Motor neuron (in vitro differentiated cells): ENCODE measurements at regions not wholly inside any gene's neighbourhood (a gene's known extent, or its start where the extent isn't known, plus 50 kb on each side); places are given as distances from the start of the nearest gene placed in this dataset.
"Not testable (repeated sequence)": the region's sequence is repeated elsewhere in the genome, so short reads cannot be mapped to it uniquely, and the experiment has no call there.

Experiments used
- ATAC-seq, 8 experiments: fragments of 200-7000 bp; cut with Tn5 transposase; replicated peaks in 6 of 8; 2 replicates each; pipeline ENCODE4 v1.8.0; 2021; ENCODE audit warnings: mild to moderate bottlenecking in 8 of 8, moderate library complexity in 8 of 8
- H3K27ac ChIP-seq, 2 donors: fragments of 250-450 bp; sonication (Bioruptor Pico); 2 replicates each; pipeline ENCODE4 v1.9.0; 2021; ENCODE audit warnings: antibody characterized with exemption in 2 of 2, mild to moderate bottlenecking in 2 of 2, moderate library complexity in 1 of 2
- H3K4me1 ChIP-seq, 2 donors: fragments of 250-450 bp; sonication (Bioruptor Pico); replicated peaks in 1 of 2; 2 replicates each; pipeline ENCODE4 v1.6.1; 2021; ENCODE audit warnings: antibody characterized with exemption in 2 of 2, mild to moderate bottlenecking in 2 of 2, moderate library complexity in 1 of 2
- H3K4me3 ChIP-seq, 5 donors: fragments of 250-450 bp; sonication (Bioruptor Pico); 2 replicates each; pipeline ENCODE4 v1.9.0; 2021; ENCODE audit warnings: antibody characterized with exemption in 5 of 5, mild to moderate bottlenecking in 5 of 5, moderate library complexity in 4 of 5
- WGBS, 10 experiments: fragments of 450-650 bp; shearing (Covaris generic); methylation state at CpG; one replicate each; pipeline ENCODE4 v1.0.0; 2022; 5-methylcytosine and 5-hydroxymethylcytosine counted together
- in situ Hi-C, 9 experiments: fragments of 400-800 bp; cut with MboI; loops; one replicate each; pipeline ENCODE4 v1.15.0; 2021; ENCODE audit warnings: low sequenced_read_pairs in 9 of 9, low pct_unique_long_range_greater_than_20kb in 2 of 9; ENCODE audit not compliant: unreplicated experiment in 9 of 9

GRCh38 chr7:3117488-3118231 is 74.0 kb upstream of the CARD11 start:
- in situ Hi-C loops, result no loop called here
- 0 to 100% (median 15%) methylated on average over 1 to 4 of the region's 8 CpGs; no CpG with 5 or more reads in 4 of the 10 experiments for WGBS, 10 experiments
- H3K27ac ChIP-seq, result no peak overlapping the region
- no peaks in the 10 kb centered on the region for H3K4me1 ChIP-seq
- ATAC-seq, result no peak
- no peak overlapping the region for H3K4me3 ChIP-seq

DNA sequence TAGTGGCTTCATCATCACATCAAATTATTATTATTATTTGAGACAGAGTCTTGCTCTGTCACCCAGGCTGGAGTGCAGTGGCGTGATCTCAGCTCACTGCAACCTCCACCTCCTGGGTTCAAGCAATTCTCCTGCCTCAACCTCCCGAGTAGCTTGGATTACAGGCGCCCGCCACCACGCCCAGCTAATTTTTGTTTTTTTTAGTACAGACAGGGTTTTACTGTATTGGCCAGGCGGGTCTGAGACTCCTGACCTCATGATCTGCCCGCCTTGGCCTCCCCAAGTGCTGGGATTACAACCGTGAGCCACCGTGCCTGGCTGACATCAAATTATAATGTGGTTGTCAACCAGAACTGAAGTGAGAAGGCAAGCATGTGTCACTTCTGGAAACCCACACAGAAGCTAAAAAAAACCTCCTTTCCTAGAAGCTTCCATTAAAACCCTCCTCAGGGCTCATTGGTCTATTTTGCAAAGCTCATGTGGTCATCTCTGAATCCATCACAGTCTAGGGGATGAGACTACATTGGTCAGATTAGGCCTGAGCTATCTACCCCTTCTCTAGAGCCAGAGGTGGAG is 75.8 kb upstream of the CARD11 start:
- H3K4me1 ChIP-seq, ATAC-seq, H3K27ac ChIP-seq, H3K4me3 ChIP-seq, in situ Hi-C loops: not testable (repeated sequence)
- WGBS, 10 experiments, result 0 to 87% (median 73%) methylated on average over 1 to 8 of the region's 9 CpGs; no CpG with 5 or more reads in 4 of the 10 experiments

DNA sequence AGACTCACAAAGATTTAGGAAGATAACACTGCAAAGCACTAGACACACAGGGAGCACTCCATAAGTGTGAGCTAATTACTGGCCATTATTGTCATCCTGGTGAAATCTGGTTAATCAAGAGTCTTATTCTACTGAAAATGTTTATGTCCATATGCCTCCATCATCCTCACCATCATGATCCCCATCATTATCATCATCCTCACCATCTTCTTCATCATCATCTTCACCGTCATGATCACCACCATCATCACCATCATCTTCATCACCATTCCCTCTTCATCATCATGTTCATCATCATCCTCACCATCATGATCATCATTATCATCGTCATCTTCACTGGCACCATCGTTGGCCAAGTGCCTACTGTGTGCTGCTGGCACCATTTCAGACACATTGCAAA is 76.3 kb upstream of the CARD11 start:
- in situ Hi-C loops, result no loop called here
- no peak for ATAC-seq

DNA sequence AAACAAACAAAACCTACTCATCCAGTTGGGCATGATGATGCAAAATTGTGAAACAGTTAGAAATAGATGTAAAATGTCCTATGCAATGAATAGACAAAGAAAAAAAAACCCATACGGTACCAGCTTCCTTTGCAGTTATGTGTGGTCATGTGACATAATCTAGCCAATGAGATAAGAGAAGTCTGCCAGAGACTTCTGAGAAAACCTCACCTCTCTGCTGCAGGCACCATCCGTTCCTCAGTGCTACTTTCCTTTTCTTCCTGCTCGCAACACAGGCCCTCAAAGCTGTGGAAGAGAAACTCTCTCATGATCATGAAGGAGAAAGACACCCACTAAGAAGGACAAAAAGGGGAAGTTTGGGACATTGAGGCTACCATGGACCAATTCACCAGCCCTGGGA is 76.8 kb upstream of the CARD11 start:
- Histone ChIP-seq H3K27ac (no peak overlapping the region), H3K4me1 (no peaks in the 10 kb centered on the region), H3K4me3 (no peak overlapping the region)
- WGBS, 10 experiments, result 0 to 100% (median 85%) methylated on average over 1 to 3 of the region's 3 CpGs; no CpG with 5 or more reads in 1 of the 10 experiments
- in situ Hi-C loops, result no loop called here
- no peak for ATAC-seq

More for the DNA sequence above, 76.3 kb upstream of the CARD11 start:
- no peak overlapping the region for H3K27ac ChIP-seq
- H3K4me3 ChIP-seq, result no peak overlapping the region
- WGBS, 10 experiments, result 0 to 100% (median 31%) methylated on average over 1 to 3 of the region's 3 CpGs; no CpG with 5 or more reads in 4 of the 10 experiments
- no peaks in the 10 kb centered on the region for H3K4me1 ChIP-seq

DNA sequence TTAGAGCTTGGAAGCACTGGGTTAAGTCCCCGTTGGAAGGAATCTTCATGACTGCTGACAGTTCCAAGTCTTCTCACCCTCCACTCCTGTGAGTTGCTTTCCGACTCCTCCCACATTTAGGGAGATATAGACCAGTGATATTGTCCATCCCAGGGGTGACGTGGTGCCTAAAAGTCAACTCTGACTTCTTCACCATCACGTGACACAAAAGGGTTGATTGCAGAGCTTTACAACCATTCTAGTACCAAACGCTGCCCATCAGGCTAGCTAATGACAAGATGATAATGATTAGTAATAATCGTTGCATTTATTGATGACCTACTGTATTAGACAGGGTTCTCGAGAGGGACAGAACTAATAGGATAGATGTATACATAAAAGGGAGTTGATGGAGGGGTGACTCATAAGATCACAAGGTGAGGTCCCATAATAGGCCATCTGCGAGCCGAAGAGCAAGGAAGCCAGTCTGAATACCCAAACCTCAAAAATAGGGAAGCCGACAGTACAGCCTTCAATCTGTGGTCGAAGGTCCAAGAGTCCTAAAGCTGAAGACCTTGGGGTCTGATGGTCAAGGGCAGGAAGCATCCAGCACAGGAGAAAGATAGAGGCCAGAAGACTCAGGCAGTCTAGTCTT is 85.3 kb upstream of the CARD11 start:
- in situ Hi-C loops, result loop anchor here in 1 of 9 experiments (25.0 kb wide), 1 partner anchor 92 kb away; the partner anchor contains the start of gene CARD11
- WGBS, 10 experiments, result 0 to 98% (median 66%) methylated on average over 2 to 9 of the region's 11 CpGs; no CpG with 5 or more reads in 1 of the 10 experiments
- H3K4me3 ChIP-seq, result no peak overlapping the region
- ATAC-seq, result no peak
- no peak overlapping the region for H3K27ac ChIP-seq
- no peaks in the 10 kb centered on the region for H3K4me1 ChIP-seq

DNA sequence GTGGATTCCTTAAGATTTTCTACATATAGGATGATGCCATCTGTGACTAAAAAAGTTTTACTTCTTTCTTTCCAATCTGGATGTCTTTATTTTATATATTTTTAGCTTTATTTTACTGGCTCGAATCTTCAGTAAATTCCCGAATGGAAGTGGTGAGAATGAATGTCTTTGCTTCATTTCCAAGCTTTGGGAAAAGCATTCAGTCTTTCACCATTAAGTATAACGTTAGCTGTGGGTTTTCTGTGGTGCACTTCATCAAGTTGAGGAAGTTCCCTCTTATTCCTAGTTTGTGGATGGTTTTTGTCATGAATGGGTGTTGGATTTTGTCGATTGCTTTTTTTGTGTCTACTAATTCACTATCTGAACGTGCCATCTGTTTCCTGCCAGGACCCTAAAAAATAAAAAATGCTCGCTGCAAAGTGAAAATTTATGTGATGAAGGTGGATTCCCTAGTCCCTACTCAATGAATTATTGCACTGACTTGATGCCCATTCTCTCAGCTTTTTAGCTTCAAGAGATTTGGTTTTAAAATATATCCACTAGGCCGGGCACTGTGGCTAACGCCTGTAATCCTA is 90.2 kb upstream of the CARD11 start:
- Histone ChIP-seq H3K4me1 (peaks cover 6 to 11% of the 10 kb centered on the region in 2 donors), H3K4me3 (no peak overlapping the region), H3K27ac (no peak overlapping the region)
- in situ Hi-C loops, result loop anchor here in 1 of 9 experiments (25.0 kb wide), 1 partner anchor 97 kb away; the partner anchor contains the start of gene CARD11
- ATAC-seq, result no peak
- WGBS, 10 experiments, result 0 to 100% (median 90%) methylated on average over 2 to 8 of the region's 8 CpGs

DNA sequence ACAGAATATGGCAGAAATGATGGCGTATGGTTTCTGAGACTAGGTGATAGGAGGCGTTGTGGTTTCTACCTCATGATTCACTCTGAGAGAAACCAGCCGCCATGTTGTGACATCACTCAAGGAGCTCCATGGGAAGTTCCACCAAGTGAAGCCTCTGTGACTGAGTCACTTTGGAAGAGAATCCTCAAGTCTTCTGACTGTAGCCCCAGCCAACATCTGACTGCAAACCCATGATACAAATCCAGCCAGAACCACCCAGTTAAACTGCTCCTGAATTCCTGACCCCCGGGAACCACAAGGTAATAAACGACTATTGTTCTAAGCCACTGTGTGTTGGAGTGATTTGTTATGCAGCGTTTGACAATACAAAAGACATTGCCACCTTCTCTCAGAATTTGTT is 91.1 kb upstream of the CARD11 start:
- 10 to 78% (median 59%) methylated on average over 1 to 6 of the region's 6 CpGs; no CpG with 5 or more reads in 1 of the 10 experiments for WGBS, 10 experiments
- ATAC-seq, result no peak
- in situ Hi-C loops, result loop anchor here in 1 of 9 experiments (25.0 kb wide), 1 partner anchor 97 kb away; the partner anchor contains the start of gene CARD11
- H3K27ac ChIP-seq, result no peak overlapping the region
- peaks cover 6 to 11% of the 10 kb centered on the region in 2 donors for H3K4me1 ChIP-seq
- no peak overlapping the region for H3K4me3 ChIP-seq

- Histone ChIP-seq H3K4me1 (peaks cover 8 to 11% of the 10 kb centered on the region in 2 donors), H3K4me3 (no peak overlapping the region), H3K27ac (no peak overlapping the region)
- peak in 3 of 8 experiments; percentile 21 to 44 (median 38) for ATAC-seq
- WGBS, 10 experiments, result 0 to 53% (median 22%) methylated on average over 1 to 5 of the region's 6 CpGs; no CpG with 5 or more reads in 1 of the 10 experiments
- in situ Hi-C loops, result loop anchor here in 1 of 9 experiments (25.0 kb wide), 1 partner anchor 98 kb away; the partner anchor contains the start of gene CARD11
Observed at GRCh38 chr7:3135626-3136025, 92.0 kb upstream of the CARD11 start.

DNA sequence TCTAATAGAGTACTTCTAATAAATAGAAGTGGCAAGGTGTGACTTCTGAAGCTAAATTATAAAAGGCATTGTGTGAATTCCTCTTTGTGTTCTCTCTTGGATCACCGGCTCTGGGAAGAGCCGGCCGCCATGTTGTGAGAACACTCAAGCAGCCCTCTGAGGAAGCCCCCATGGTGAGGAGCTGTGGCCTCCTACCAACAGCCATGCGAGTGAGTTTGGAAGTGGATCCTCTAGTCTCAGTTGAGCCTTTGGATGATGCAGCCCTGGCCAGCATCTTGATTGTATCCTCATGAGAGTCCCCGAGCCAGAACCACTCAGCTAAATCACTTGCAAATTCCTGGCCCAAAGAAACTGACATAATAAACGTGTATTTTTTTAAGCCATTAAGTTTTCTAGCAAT is 94.5 kb upstream of the CARD11 start:
- peaks cover 8 to 14% of the 10 kb centered on the region in 2 donors for H3K4me1 ChIP-seq
- ATAC-seq, result no peak
- WGBS, 10 experiments, result 8 to 100% (median 90%) methylated on average over 2 to 6 of the region's 6 CpGs; no CpG with 5 or more reads in 1 of the 10 experiments
- H3K4me3 ChIP-seq, result no peak overlapping the region
- H3K27ac ChIP-seq, result no peak overlapping the region
- in situ Hi-C loops, result loop anchor here in 1 of 9 experiments (25.0 kb wide), 1 partner anchor 101 kb away; the partner anchor contains the start of gene CARD11

DNA sequence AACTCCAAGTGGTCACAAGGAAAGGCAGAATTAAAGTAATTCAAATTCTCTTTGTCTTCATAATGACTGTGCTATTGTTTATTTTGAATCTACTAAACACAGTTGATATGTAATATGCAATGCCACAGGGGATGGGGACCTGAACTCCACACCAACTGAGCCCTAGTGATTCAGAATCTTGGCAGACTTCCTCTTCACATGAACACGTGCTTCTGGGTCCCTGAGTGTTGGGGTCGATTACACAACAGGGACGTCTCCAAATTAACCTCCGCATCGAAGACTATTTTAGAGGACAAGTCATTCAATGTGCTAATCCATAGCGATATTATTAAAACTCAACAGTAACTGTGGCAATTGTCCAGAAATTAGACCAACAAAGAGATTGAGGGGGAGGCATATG is 95.3 kb upstream of the CARD11 start:
- in situ Hi-C loops, result loop anchor here in 1 of 9 experiments (25.0 kb wide), 1 partner anchor 102 kb away; the partner anchor contains the start of gene CARD11
- Histone ChIP-seq H3K27ac (no peak overlapping the region), H3K4me3 (no peak overlapping the region), H3K4me1 (peaks cover 12 to 14% of the 10 kb centered on the region in 2 donors)
- WGBS, 10 experiments, result 0 to 94% (median 53%) methylated on average over 1 to 5 of the region's 6 CpGs; no CpG with 5 or more reads in 2 of the 10 experiments
- no peak for ATAC-seq

- Histone ChIP-seq H3K4me3 (no peak overlapping the region), H3K27ac (no peak overlapping the region), H3K4me1 (peaks cover 11 to 13% of the 10 kb centered on the region in 2 donors)
- WGBS, 10 experiments, result 3 to 93% (median 67%) methylated on average over 1 to 5 of the region's 6 CpGs; no CpG with 5 or more reads in 3 of the 10 experiments
- in situ Hi-C loops, result loop anchor here in 1 of 9 experiments (25.0 kb wide), 1 partner anchor 104 kb away; the partner anchor contains the start of gene CARD11
- ATAC-seq, result no peak
Observed at GRCh38 chr7:3140834-3141233, 97.2 kb upstream of the CARD11 start.

GRCh38 chr7:3141326-3141725 is 97.7 kb upstream of the CARD11 start:
- Histone ChIP-seq H3K27ac (no peak overlapping the region), H3K4me3 (no peak overlapping the region), H3K4me1 (peaks cover 11 to 13% of the 10 kb centered on the region in 2 donors)
- 0 to 100% (median 83%) methylated on average over 1 to 7 of the region's 7 CpGs; no CpG with 5 or more reads in 3 of the 10 experiments for WGBS, 10 experiments
- no peak for ATAC-seq
- in situ Hi-C loops, result loop anchor here in 1 of 9 experiments (25.0 kb wide), 1 partner anchor 104 kb away; the partner anchor contains the start of gene CARD11
